Neural progenitor cell (in vitro differentiated cells): ENCODE measurements at regions not wholly inside any gene's neighbourhood (a gene's known extent, or its start where the extent isn't known, plus 50 kb on each side); places are given as distances from the start of the nearest gene placed in this dataset.

Experiments
- DNase-seq: peaks from one replicate; pipeline ENCODE4 v3.0.0-alpha.2; 2016; ENCODE audit warnings: low spot score
- H2AFZ ChIP-seq: fragments of 200-600 bp; sonication (generic); replicated peaks from 2 replicates; pipeline ENCODE4 v1.6.1; 2016; ENCODE audit warnings: antibody characterized with exemption
- H3F3A ChIP-seq: fragments of 200-600 bp; sonication (generic); 2 replicates; pipeline ENCODE4 v1.6.1; 2016; ENCODE audit warnings: antibody characterized with exemption, low read depth
- H3K27ac ChIP-seq: fragments of 200-600 bp; sonication (generic); 2 replicates; pipeline ENCODE4 v1.5.1; 2016; ENCODE audit warnings: mild to moderate bottlenecking
- H3K27me3 ChIP-seq: fragments of 200-600 bp; sonication (generic); 2 replicates; pipeline ENCODE4 v1.6.1; 2016; ENCODE audit warnings: mild to moderate bottlenecking, moderate library complexity
- H3K36me3 ChIP-seq: fragments of 200-600 bp; sonication (generic); 2 replicates; pipeline ENCODE4 v1.5.1; 2016
- H3K4me1 ChIP-seq: fragments of 200-600 bp; sonication (generic); 2 replicates; pipeline ENCODE4 v1.6.1; 2016; ENCODE audit warnings: mixed run types
- H3K4me2 ChIP-seq: fragments of 200-600 bp; sonication (generic); 2 replicates; pipeline ENCODE4 v1.6.1; 2016
- H3K4me3 ChIP-seq: fragments of 200-600 bp; sonication (generic); 2 replicates; pipeline ENCODE4 v1.5.1; 2016
- H3K79me2 ChIP-seq: fragments of 200-600 bp; sonication (generic); 2 replicates; pipeline ENCODE4 v1.6.1; 2016; ENCODE audit warnings: low read depth
- H3K9ac ChIP-seq: fragments of 200-600 bp; sonication (generic); 2 replicates; pipeline ENCODE4 v1.6.1; 2016
- H3K9me3 ChIP-seq: fragments of 200-600 bp; sonication (generic); 2 replicates; pipeline ENCODE4 v1.5.1; 2016; ENCODE audit warnings: low read depth
- H4K20me1 ChIP-seq: fragments of 200-600 bp; sonication (generic); 2 replicates; pipeline ENCODE4 v1.6.1; 2016; ENCODE audit warnings: low read depth
- H3K27ac Mint-ChIP-seq: 3 replicates; pipeline ENCODE4 v1.8.0; 2021; ENCODE audit warnings: mixed read lengths
- H3K27me3 Mint-ChIP-seq: 2 replicates; pipeline ENCODE4 v1.8.0; 2022; ENCODE audit warnings: low read depth, mild to moderate bottlenecking, inconsistent platforms, moderate library complexity, mixed read lengths; ENCODE audit not compliant: insufficient read depth
- H3K36me3 Mint-ChIP-seq: 3 replicates; pipeline ENCODE4 v1.8.0; 2021; ENCODE audit warnings: mixed read lengths
- H3K4me1 Mint-ChIP-seq: 3 replicates; pipeline ENCODE4 v1.8.0; 2021; ENCODE audit warnings: mixed read lengths
- H3K4me3 Mint-ChIP-seq: 3 replicates; pipeline ENCODE4 v1.8.0; 2021; ENCODE audit warnings: mild to moderate bottlenecking, moderate library complexity, mixed read lengths
- H3K9me3 Mint-ChIP-seq: 3 replicates; pipeline ENCODE4 v1.8.0; 2020; ENCODE audit warnings: mixed read lengths
- CTCF ChIP-seq: fragments of 200-600 bp; sonication (generic); IDR thresholded peaks from 2 replicates; pipeline ENCODE4 v1.5.1; 2017; ENCODE audit warnings: antibody characterized with exemption, mild to moderate bottlenecking
- EZH2 ChIP-seq: fragments of 200-600 bp; sonication (generic); IDR thresholded peaks from 2 replicates; pipeline ENCODE4 v1.6.1; 2017; ENCODE audit warnings: antibody characterized with exemption, mild to moderate bottlenecking, moderate library complexity
- EZH2phosphoT487 ChIP-seq: fragments of 200-600 bp; sonication (generic); IDR thresholded peaks from 2 replicates; pipeline ENCODE4 v1.6.1; 2017; ENCODE audit warnings: antibody characterized with exemption

GRCh38 chr3:44048196-44048924, 193.3 kb upstream of the TOPAZ1 start:
- no peak overlapping the region for H3K4me3 ChIP-seq
- H4K20me1 ChIP-seq, result no peaks in the 10 kb centered on the region
- H2AFZ ChIP-seq, result no peak overlapping the region
- H3K4me1 Mint-ChIP-seq, result peaks cover 4% of the 10 kb centered on the region
- no peaks in the 10 kb centered on the region for H3K9me3 ChIP-seq
- no peak for DNase-seq
- H3K27ac Mint-ChIP-seq, result no peak overlapping the region
- no peaks in the 10 kb centered on the region for H3F3A ChIP-seq
- H3K4me2 ChIP-seq, result no peak overlapping the region
- no peaks in the 10 kb centered on the region for H3K27me3 Mint-ChIP-seq
- no peak overlapping the region for H3K4me3 Mint-ChIP-seq
- H3K27ac ChIP-seq, result no peak overlapping the region
- H3K79me2 ChIP-seq, result no peaks in the 10 kb centered on the region
- H3K36me3 ChIP-seq, result no peaks in the 10 kb centered on the region
- TF ChIP-seq EZH2phosphoT487 (no peak), CTCF (no peak), EZH2 (no peak)
- H3K36me3 Mint-ChIP-seq, result no peaks in the 10 kb centered on the region
- peaks cover 18% of the 10 kb centered on the region for H3K4me1 ChIP-seq
- no peak overlapping the region for H3K9ac ChIP-seq
- H3K27me3 ChIP-seq, result no peaks in the 10 kb centered on the region
- peaks cover 3% of the 10 kb centered on the region for H3K9me3 Mint-ChIP-seq

GRCh38 chr3:44048949-44049348, 192.7 kb upstream of the TOPAZ1 start:
- no peak overlapping the region for H3K27ac ChIP-seq
- Mint-ChIP-seq H3K27ac (no peak overlapping the region), H3K9me3 (peaks cover 3% of the 10 kb centered on the region), H3K4me1 (peaks cover 4% of the 10 kb centered on the region), H3K4me3 (no peak overlapping the region), H3K36me3 (no peaks in the 10 kb centered on the region), H3K27me3 (no peaks in the 10 kb centered on the region)
- H3F3A ChIP-seq, result no peaks in the 10 kb centered on the region
- no peaks in the 10 kb centered on the region for H3K9me3 ChIP-seq
- no peaks in the 10 kb centered on the region for H3K79me2 ChIP-seq
- H4K20me1 ChIP-seq, result no peaks in the 10 kb centered on the region
- H3K4me2 ChIP-seq, result no peak overlapping the region
- peaks cover 18% of the 10 kb centered on the region for H3K4me1 ChIP-seq
- no peak overlapping the region for H3K9ac ChIP-seq
- TF ChIP-seq CTCF (no peak), EZH2phosphoT487 (no peak)
- H3K27me3 ChIP-seq, result no peaks in the 10 kb centered on the region
- H3K36me3 ChIP-seq, result no peaks in the 10 kb centered on the region
- DNase-seq, result no peak
- H2AFZ ChIP-seq, result no peak overlapping the region
- no peak overlapping the region for H3K4me3 ChIP-seq

- peaks cover 4% of the 10 kb centered on the region for H3K4me1 Mint-ChIP-seq
- H3F3A ChIP-seq, result no peaks in the 10 kb centered on the region
- H4K20me1 ChIP-seq, result no peaks in the 10 kb centered on the region
- no peak overlapping the region for H3K4me3 Mint-ChIP-seq
- H3K27me3 Mint-ChIP-seq, result peaks cover 2% of the 10 kb centered on the region
- no peaks in the 10 kb centered on the region for H3K36me3 ChIP-seq
- H3K36me3 Mint-ChIP-seq, result no peaks in the 10 kb centered on the region
- H3K4me2 ChIP-seq, result no peak overlapping the region
- no peak overlapping the region for H2AFZ ChIP-seq
- peak overlapping the region; percentile 50 for H3K27ac Mint-ChIP-seq
- H3K4me1 ChIP-seq, result peaks cover 18% of the 10 kb centered on the region
- H3K27me3 ChIP-seq, result no peaks in the 10 kb centered on the region
- DNase-seq, result no peak
- H3K9me3 ChIP-seq, result no peaks in the 10 kb centered on the region
- H3K9me3 Mint-ChIP-seq, result peaks cover 2% of the 10 kb centered on the region
- no peak overlapping the region for H3K9ac ChIP-seq
- H3K79me2 ChIP-seq, result no peaks in the 10 kb centered on the region
- H3K27ac ChIP-seq, result no peak overlapping the region
- no peak overlapping the region for H3K4me3 ChIP-seq
- TF ChIP-seq EZH2phosphoT487 (no peak), EZH2 (no peak), CTCF (no peak)
Observed at GRCh38 chr3:44050101-44050500, 191.6 kb upstream of the TOPAZ1 start.
